HG03439 (cell line): ENCODE measurements at regions not wholly inside any gene's neighbourhood (a gene's known extent, or its start where the extent isn't known, plus 50 kb on each side); places are given as distances from the start of the nearest gene placed in this dataset.

Experiments
- ATAC-seq: cut with Tn5 transposase; IDR thresholded peaks from one replicate; pipeline ENCODE4 v1.9.1; 2021; ENCODE audit warnings: mild to moderate bottlenecking, moderate library complexity; ENCODE audit not compliant: unreplicated experiment

GRCh38 chr1:170313306-170313705 is 167.5 kb downstream of the NTMT2 start:
- no peak for ATAC-seq

DNA sequence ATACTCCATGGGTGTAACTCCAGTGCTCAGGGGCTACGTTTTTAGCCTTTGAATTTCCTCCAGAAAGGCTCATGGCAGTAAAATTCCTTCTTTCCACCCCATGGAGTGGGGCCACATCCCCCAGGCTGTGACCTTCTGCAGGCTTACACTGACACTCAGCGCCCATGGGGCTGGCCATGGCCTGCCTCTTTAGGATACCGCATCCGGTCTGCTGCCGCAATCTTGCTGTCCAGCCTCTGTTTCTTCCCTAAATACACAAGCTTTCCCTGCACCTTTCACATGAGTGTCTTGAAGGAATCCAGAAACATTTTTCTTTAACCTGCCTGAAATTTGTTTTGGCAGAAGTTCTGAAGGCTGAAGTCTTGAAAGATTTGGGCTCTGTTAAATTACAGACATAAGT is 170.5 kb downstream of the NTMT2 start:
- no peak for ATAC-seq

GRCh38 chr1:170318141-170318540 is 172.4 kb downstream of the NTMT2 start:
- ATAC-seq: no peak

DNA sequence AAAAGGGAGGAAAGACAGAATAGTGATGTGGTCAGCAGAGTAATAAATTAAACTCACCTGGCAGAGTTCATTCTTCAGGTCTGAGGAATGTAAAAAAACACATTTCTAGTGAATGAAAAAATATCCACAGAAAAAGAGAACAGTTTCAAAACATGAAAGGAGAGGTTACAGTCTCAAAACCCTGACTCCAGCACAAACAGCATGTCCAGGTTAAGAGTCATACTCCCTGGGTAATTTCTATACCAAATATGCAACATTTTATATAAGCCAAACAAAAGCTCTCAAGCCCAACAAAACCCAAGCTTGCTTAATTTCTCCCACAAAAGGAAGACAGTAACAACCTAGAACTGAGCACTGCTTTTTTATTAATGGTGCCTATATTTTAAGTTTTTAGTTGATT is 173.0 kb downstream of the NTMT2 start:
- ATAC-seq: no peak

DNA sequence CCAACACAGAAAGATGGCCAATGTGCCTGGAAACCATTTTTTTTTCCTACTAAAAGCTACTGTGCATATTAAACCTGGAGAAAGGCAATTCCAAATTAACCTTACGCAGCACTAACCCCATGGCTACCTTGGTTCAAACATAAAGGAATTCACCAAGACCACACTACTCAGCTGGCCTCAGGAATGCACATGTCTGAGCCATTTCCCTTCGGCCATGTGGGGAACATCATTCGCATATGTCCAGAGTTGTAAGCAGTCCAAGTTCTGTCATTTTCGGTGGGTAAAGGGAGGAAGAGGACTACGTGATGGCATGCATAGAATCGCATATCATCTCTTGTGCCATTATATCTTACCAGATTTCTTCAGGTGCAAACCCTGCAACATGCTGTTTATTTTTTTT is 175.4 kb downstream of the NTMT2 start:
- no peak for ATAC-seq

DNA sequence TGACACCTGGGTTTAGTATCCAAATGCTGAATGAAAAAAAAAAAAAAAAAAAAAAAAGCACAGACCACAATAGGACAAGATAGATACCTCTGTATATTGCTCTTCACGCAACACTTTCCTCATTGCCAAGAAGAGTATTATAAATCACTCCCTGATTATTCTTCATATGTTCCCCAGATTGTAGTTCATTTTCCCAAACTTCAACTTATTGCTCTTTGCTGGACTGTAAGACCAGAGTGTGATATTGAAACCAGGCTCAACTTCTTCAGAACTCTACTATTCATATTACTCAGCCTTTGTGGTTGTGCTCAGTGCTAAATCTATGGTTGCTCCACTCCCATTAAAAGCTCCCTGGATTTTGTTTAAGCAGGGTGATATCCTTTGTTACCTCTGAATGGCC is 180.4 kb downstream of the NTMT2 start:
- ATAC-seq: no peak

DNA sequence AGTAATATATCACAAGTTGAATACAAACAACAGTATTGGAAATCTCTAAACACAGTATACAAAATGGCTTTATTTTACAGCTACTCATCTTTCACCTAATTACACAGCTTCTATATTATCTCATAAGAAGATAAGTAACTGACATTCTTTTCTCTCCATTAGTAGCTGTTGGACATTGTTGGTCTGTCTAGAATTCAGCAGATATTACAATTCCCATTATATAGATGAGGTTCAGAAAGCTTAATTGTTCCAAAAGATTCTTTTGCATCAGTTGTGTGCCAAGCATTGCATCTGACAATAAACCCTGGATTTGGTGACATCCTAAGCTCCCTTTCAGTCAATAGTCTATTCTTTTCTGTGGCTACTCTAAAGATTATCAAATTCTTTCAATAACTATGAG is 187.0 kb downstream of the NTMT2 start:
- no peak for ATAC-seq

GRCh38 chr1:170337413-170337994 is 191.7 kb downstream of the NTMT2 start:
- no peak for ATAC-seq

GRCh38 chr1:170339534-170339933 is 192.4 kb upstream of the GORAB start:
- ATAC-seq: no peak

GRCh38 chr1:170340308-170340707 is 191.7 kb upstream of the GORAB start:
- no peak for ATAC-seq

DNA sequence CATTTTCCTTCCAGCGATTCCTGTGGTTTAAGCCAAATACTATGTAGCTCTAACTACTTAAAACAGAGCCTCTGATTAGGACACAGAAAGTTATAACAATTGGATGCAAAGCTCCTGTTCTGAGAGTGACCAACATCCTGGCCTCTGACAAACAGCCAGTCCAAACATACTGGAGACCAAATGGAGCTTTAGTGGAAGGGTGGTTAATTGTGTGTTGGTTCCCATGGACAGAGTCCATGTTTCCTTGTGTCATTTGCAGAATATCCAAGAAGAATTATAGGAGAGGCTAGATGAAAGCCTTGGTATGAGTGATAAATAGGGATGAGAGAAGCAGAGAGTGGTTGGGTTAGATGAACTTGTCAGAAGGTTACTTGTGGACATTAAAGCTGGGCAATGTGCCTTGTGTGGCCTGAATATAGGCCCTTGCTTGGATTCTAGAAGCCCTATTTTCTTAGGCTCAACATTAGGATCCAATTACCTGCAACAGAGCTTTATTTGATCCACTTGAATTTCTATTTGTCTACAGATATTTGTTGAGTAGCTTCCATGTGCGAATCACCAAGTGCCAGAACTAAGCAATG is 180.5 kb upstream of the GORAB start:
- no peak for ATAC-seq

DNA sequence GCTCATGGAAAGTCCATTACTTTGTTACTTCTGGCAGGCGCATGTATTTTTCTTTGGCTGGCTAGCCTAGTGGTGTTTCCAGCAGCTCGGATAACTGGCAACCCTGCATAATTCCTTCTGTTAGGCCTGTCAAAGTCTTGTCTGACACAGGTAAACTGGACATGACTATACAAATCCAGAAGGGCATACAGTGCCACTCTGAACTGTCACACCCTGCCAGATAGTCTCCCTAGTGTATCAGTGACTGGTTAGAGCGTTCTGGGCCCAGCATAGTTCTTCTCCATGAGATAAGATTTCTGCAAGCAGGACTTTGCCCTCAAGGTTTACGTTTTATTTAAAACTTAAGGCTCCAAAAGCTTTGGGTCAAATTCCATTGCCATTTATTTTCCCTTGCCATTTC is 177.7 kb upstream of the GORAB start:
- no peak for ATAC-seq

- ATAC-seq: no peak
These were observed 177.3 kb upstream of the GORAB start for GRCh38 chr1:170354690-170355089.

DNA sequence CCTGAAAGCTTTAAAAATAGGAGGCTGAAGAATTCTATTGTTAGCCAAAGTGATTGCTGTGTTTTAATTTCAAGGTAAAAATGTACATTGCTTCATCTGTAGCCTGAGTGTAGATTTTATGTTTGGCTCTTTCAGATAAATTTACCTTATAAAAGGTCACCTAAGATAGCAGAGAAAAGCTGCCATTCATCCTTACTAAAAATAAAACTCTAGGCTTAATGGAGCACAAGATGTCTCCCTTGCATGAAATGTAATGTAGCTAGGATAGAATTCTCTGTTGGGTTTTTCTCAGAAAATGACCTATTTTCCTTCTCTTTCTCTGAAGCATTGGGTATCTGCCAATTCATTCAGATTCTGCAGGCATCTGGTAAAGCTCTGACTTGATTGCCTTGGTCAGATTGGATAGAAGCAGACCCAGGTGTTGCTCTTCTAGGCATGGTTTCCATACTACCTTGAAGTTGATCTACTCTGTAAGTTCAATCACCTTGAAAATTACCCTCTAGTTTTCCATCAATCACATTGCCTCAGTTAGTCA is 176.6 kb upstream of the GORAB start:
- no peak for ATAC-seq

DNA sequence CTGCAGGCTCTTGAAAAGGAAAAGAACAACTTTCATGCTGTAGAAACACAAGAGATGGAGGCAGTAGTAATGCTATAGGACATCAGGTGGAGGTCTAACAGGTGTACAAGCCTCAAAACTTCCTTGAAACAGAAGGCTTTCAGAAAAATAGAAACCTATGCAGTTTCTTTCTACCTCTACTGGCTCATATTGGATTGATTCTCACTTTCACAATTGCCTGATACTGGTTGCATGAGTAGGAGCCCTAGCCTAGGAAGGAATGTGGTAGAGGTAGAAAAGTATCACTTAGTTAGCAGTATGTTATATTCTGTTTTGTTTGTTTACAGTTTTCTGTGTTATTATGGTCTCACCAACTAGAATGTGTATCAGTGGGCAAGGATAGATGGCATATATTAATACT is 175.4 kb upstream of the GORAB start:
- no peak for ATAC-seq

- no peak for ATAC-seq
These were observed 174.2 kb upstream of the GORAB start for GRCh38 chr1:170357750-170358149.

GRCh38 chr1:170360601-170361000 is 171.4 kb upstream of the GORAB start:
- no peak for ATAC-seq

GRCh38 chr1:170365331-170365730 is 166.6 kb upstream of the GORAB start:
- no peak for ATAC-seq

DNA sequence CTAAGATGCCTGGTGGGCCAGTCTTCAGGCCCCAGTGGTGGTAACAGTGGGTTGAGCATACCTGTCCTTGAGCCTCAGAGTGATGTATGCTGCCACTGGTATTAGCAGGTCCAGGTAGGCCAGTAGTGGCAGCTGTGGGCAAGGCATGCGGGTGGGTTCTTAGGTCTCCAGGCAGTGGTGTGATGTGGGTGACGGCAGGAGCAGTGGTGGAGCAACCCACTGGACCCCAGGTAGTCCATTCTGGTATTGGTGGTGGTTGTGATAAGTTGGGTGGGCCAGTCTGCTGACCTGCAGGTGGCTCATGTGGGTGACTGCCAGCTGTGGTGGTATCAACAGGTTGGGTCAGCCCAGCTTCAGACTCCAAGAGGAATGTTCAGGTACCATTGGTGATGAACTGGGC is 165.0 kb upstream of the GORAB start:
- ATAC-seq: no peak

DNA sequence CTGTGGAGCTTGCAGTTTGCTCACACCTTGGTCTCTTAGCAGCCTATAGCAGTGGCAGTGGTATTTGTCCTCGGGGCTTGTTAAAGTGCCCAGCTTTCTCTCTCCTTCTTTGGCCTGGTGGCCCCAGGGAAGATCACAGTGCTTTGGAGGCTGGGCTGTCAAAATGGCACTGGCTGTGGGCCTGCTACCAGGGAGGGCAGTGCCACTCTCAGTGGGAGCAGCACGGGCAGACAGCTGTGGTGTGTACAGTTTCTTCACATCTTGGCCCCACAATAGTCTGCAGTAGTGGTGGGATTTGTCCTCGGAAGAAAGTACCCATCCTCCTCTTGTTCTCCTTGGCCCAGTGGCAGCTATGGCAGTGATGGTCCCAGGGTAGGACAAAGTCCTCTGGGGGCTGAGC is 164.4 kb upstream of the GORAB start:
- no peak for ATAC-seq

DNA sequence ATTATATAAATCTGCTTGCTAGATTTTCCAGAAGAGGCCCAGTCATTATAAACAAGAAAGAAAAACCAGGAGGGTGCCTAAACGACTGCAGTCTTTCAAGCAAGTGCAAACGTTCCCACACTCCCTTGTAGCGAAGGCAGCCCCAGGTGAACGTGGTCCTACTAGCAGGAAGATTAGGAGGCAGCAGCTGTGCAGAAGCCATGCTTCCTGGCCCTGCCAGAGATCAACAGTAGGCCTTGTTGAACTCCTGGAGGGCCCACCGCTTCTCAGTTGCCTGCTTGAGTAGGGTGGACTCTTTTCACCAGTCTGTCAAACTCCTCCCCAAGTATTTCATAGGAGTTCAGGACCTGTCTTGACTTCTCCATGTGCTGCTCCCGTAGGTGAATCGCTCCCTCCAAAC is 163.0 kb upstream of the GORAB start:
- no peak for ATAC-seq

- ATAC-seq: no peak
These were observed 162.5 kb upstream of the GORAB start for GRCh38 chr1:170369417-170369816.

GRCh38 chr1:170370087-170370486 is 161.9 kb upstream of the GORAB start:
- ATAC-seq: no peak
